ENCODE measurements at regions not wholly inside any gene's neighbourhood (a gene's known extent, or its start where the extent isn't known, plus 50 kb on each side); places are given as distances from the start of the nearest gene placed in this dataset.

GRCh38 chr2:64873472-64873924 is 115.7 kb upstream of the SLC1A4 start:
- Histone ChIP-seq H3K9me3 (ENCODE audit: control insufficient read depth, insufficient read depth, low read length) (no peaks in the 10 kb centered on the region), H3K4me1 (ENCODE audit: control insufficient read depth, insufficient read depth, low read length) (peaks cover 5% of the 10 kb centered on the region), H3K14ac (replicated peaks; ENCODE audit: low read depth, low read length) (no peak overlapping the region), H3K23ac (ENCODE audit: low read depth, low read length) (no peak overlapping the region), H3K4me2 (ENCODE audit: low read depth, low read length) (peak overlapping the region; percentile 31; the same call in 1 of the 2 replicates), H3K9me1 (ENCODE audit: insufficient read depth, low read length) (peaks cover 5% of the 10 kb centered on the region; the same call in 1 of the 2 replicates), H3K18ac (ENCODE audit: low read depth, low read length) (no peak overlapping the region), H3K79me1 (ENCODE audit: low read depth in 1 of 2, low read length in 2 of 2) (no peaks in the 10 kb centered on the region), H2BK120ac (ENCODE audit: low read depth, low read length) (no peak overlapping the region), H4K20me1 (ENCODE audit: insufficient read depth, low read length) (peaks cover 17% of the 10 kb centered on the region; the same call in 1 of the 2 replicates), H3K4me3 (ENCODE audit: insufficient read depth, low read depth, low read length) (no peak overlapping the region), H4K8ac (ENCODE audit: low read depth in 2 of 2, low read length in 2 of 2) (no peak overlapping the region), H2BK20ac (ENCODE audit: low read depth, low read length) (no peak overlapping the region), H3K27me3 (ENCODE audit: control insufficient read depth, insufficient read depth, low read length) (peaks cover 34% of the 10 kb centered on the region), H3K36me3 (ENCODE audit: control insufficient read depth, insufficient read depth, low read length) (no peaks in the 10 kb centered on the region), H2BK5ac (ENCODE audit: low read depth, low read length, poor library complexity, severe bottlenecking) (no peak overlapping the region), H4K91ac (ENCODE audit: insufficient read depth, low read depth, low read length) (no peak overlapping the region), H2AK9ac (replicated peaks; ENCODE audit: low read depth, low read length, poor library complexity) (no peak overlapping the region), H4K5ac (ENCODE audit: low read depth, low read length) (no peak overlapping the region), H2AK5ac (ENCODE audit: low read depth, low read length) (peak overlapping the region; percentile 68; the same call in 1 of the 2 replicates), H3K56ac (ENCODE audit: extremely low read depth, insufficient read depth, low read length) (no peak overlapping the region), H3K27ac (ENCODE audit: insufficient read depth, low read length) (no peak overlapping the region), H2AFZ (replicated peaks; ENCODE audit: low read length, poor library complexity) (peak overlapping the region; percentile 77), H3K9ac (ENCODE audit: low read depth, low read length) (no peak overlapping the region), H3K4ac (ENCODE audit: low read depth, low read length) (no peak overlapping the region), H2BK15ac (ENCODE audit: low read depth, low read length) (no peak overlapping the region)
- 2% methylated on average over 8 of the region's 14 CpGs; no CpG with 5 or more reads in 1 of the 2 experiments for WGBS, 2 experiments (ENCODE audit: extremely low coverage in 2 of 2, insufficient read length in 1 of 2)
- TF ChIP-seq RFX5 (IDR thresholded peaks at IDR 0.05; ENCODE audit: low read depth, low read length) = no peak
- no peak for TF ChIP-seq USF2 (IDR thresholded peaks at IDR 0.05; ENCODE audit: low read depth, low read length)
- TF ChIP-seq RAD21 (IDR thresholded peaks at IDR 0.05; ENCODE audit: low read length) = peak; percentile 89
- TF ChIP-seq MAZ (IDR thresholded peaks at IDR 0.05; ENCODE audit: borderline replicate concordance, low read depth, low read length) = peak; percentile 47; the same call in 1 of the 2 replicates
- peak; percentile 94 for TF ChIP-seq SMC3 (IDR thresholded peaks at IDR 0.05; ENCODE audit: low read depth, low read length)
- no peak for TF ChIP-seq RCOR1 (IDR thresholded peaks at IDR 0.05; ENCODE audit: insufficient replicate concordance, low read length)
- TF ChIP-seq ELK1 (IDR thresholded peaks at IDR 0.05; ENCODE audit: borderline replicate concordance, low read depth, low read length) = no peak
- 0 out of 2 replicates have a peak, but pooled peaks have one; percentile 33 for TF ChIP-seq POLR2A (IDR thresholded peaks at IDR 0.05; ENCODE audit: low read depth, low read length)
- TF ChIP-seq BHLHE40 (IDR thresholded peaks at IDR 0.05; ENCODE audit: low read depth, low read length) = no peak
- TF ChIP-seq CTCF (conservative IDR thresholded peaks at IDR 0.05; ENCODE audit: low read depth, low read length) = peak; percentile 93
- DNase-seq (peak; percentile 22), ATAC-seq (ENCODE audit: low read depth) (peak; percentile 98)
- dilution Hi-C loops (cut with HindIII; ENCODE audit: low sequenced_read_pairs, unreplicated experiment) (no loop called here), intact Hi-C loops (cut with micrococcal nuclease) (loop anchor here (1.0 to 10.0 kb wide), 4 partner anchors 278 to 819 kb away; no protein-coding TSS in a partner anchor), in situ Hi-C loops (cut with MboI; ENCODE audit: low sequenced_read_pairs) (loop anchor here (10.0 kb wide), 2 partner anchors 349 to 539 kb away; partner anchors contain the start of gene AFTPH)
- CTCF ChIA-PET = no interaction called here
- POLR2A ChIA-PET (ENCODE audit: unreplicated experiment) = no interaction called here
- BruUV-seq (replicated peaks) = no TSS peak

Measured in IMR-90 (cell line).